GM19025 (cell line): ENCODE measurements at regions not wholly inside any gene's neighbourhood (a gene's known extent, or its start where the extent isn't known, plus 50 kb on each side); places are given as distances from the start of the nearest gene placed in this dataset.

Experiments used
- ATAC-seq: cut with Tn5 transposase; IDR thresholded peaks from one replicate; pipeline ENCODE4 v1.9.1; 2021; ENCODE audit warnings: mild to moderate bottlenecking, low read depth, moderate library complexity; ENCODE audit not compliant: unreplicated experiment

DNA sequence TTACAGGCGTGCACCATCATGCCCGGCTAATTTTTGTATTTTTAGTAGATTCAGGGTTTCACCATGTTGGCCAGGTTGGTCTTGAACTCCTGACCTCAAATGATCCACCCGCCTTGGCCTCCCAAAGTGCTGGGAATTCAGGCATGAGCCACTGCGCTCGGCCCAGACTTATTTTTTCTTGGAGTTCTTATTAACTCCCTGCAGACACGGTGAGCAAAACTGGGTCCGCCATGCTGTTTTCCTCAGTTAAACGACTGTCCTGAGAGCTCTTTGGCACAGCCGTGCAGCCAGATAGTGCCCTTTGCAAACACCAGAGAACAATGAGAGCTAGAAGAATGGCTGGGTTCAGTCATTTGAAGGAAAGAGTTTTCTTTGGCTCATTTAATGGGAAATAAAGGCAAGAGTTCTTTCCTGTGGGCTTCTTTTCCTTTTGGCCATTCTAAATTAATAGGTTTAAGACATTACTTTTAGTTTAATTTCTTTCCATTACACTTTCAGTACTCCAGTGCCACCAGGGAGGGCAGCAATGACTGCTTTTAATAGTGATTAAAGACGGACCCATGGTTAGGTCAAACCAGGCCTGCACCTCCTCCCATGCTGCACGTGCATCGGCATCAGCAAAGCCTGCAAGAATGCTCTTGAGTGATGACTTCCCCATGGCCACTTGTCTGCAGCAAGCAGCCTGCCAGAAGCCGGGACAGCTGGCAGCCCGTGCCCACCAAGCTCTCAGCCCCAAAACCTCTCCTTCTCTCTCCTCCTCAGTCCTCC lies 60.7 kb downstream of the VCPKMT start:
- no peak for ATAC-seq

DNA sequence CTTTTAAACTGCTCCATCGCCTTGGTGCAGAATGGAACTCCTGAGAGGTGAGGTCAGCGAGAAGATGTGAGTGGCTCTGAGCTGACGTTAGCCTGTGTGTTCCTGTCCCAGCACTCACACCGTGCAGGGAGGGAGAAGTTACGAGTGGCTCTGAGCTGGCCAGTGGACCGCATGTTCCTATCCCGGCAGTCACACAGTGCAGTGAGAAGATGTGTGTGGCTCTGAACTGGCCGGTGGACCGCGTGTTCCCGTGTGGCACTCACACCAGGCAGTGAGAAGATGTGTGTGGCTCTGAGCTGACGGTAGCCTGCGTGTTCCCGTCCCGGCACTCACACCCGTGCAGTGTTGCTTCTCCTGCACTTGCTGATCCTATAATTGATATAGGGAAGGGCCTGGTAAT lies 59.9 kb downstream of the VCPKMT start:
- no peak for ATAC-seq

DNA sequence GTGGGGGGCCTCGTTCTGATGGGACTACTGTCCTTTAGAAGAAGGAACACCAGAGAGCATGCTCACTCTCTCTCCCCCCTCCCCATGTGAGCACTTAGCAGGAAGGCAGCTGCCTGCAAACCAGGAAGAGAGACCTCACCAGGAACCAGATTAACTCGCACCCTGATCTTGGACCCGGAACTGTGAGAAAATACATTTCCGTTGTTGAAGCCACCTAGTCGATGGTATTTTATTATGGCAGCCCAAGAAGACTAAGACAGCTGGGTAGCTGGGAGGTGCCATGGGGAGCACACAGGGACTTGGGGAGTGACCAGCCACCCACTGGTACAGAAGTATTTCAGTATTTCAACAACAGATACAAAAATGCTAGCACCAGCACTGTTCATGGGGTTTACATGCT lies 59.0 kb downstream of the VCPKMT start:
- ATAC-seq: no peak

DNA sequence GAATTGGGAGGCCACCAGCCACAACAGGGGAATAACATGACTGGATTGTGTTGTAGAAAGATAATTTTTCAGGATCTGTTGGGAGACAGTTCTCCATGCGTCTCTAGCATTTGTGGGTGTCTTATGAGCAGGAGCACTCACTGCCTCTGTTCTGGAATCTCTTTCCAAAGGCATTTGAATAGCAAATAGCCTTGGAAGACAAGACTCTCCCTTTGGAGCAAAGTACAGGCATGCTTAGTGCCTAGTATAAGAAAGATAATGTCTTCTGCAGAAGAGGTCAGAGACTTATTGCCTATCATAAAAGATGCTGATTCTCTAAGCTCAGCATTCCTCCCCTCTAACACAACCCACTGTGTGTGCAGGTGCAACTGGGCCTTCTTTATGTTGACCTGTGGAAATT lies 58.3 kb downstream of the VCPKMT start:
- no peak for ATAC-seq
